GM04504 (cell line): ENCODE measurements at regions not wholly inside any gene's neighbourhood (a gene's known extent, or its start where the extent isn't known, plus 50 kb on each side); places are given as distances from the start of the nearest gene placed in this dataset.
"Not testable (repeated sequence)": the region's sequence is repeated elsewhere in the genome, so short reads cannot be mapped to it uniquely, and the experiment has no call there.

Experiments
- DNase-seq: peaks from one replicate; pipeline ENCODE4 v3.0.0-alpha.2; 2012; ENCODE audit warnings: low read depth

DNA sequence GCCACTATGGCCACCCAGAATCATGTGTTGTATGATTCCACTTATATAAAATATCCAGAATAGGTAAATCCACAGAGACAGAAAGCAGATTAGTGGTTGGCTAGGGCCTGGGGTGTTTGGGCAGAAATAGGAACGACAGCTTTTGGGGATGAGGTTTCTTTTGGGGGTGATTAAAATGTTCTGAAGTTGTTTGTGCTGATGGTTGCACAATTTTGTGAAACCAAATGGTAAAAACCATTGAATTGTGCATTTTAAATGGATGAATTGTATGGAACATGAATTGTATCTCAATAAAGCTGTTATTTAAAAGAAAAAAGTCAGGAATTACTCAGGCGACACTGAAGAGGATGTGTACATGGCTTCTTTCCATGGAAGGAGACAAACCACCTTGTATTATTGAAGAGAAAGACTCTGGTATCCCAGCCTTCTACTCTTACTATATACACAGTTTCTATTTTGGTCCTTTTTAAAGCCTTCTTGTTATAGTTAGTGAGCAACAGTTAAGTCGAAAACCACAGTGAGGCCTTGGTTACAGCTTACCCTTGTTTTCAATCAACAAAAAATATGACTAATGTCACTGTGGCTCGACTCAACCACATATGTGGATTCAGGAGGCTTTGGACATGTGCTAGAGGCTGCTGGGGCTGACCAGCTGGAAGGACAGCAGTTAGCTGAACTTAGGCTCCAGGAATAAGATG, 57.1 kb upstream of the KMT2E start:
- DNase-seq: peak; percentile 92

DNA sequence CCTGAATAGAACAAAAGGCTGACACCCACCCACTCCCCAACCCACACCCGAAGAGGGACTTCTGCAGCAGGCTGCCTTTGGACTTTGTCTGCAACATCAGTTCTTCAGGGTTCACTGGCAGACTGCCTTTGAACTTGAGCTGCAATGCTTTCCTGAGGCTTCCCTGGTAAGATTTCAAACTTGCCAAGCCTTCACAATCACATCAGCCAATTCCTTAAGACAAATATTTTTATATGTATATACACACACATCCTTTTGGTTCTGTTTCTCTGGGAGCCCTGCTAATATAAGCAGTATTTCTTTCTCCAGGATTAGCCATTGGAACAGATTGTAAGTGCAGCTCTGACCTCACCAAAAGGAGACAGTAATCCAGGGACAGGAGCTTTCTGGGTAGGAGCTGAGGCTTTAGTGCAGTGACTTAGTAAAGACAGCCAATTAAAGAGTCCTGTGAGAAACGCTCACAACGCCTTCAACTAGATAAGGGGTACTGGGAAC, 55.6 kb upstream of the KMT2E start:
- DNase-seq: no peak

DNA sequence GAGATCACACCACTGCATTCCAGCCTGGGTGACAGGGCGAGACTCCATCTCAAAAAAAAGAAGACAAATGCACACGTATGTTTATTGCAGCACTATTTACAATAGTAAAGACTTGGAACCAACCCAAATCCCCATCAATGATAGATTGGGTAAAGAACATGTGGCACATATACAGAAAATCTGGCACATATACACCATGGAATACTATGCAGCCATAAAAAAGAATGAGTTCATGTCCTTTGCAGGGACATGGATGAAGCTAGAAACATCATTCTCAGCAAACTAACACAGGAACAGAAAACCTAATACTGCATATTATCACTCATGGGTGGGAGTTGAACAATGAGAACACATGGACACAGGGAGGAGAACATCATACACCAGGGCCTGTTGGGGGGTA, 54.5 kb upstream of the KMT2E start:
- DNase-seq: not testable (repeated sequence)

DNA sequence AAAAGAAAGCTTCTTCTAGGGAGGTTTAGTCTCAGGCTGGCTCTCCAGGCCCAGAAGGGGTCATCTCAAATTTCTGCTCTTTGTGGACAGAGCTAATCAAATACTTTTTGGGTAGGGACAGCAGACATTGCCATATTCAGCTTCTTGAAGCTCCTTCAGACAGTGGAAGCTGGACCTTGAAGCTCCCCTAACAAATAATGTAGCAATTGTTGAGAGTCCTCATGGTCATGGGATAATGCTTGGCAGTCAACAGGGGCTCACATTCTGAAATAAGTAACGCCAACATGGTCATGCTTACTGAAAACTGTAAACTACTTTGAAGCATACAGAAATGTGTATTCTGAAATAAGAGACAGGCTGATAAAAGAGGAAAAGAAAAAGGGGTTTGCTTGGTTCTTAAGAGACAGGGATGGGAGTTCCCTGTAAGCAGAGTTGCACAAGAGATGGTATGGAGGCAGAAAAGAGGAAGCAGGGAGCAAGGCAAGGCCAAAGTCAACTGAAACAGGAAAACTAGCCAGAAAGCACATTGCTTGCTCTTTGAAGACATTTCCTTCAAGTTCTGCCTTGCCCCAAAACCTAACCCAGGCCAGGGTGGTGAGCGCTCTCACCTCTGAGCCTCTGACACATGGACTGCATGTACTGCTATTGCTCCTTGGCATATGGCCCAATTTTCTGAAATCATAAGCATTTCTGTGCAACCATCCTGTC, 53.1 kb upstream of the KMT2E start:
- DNase-seq: no peak

DNA sequence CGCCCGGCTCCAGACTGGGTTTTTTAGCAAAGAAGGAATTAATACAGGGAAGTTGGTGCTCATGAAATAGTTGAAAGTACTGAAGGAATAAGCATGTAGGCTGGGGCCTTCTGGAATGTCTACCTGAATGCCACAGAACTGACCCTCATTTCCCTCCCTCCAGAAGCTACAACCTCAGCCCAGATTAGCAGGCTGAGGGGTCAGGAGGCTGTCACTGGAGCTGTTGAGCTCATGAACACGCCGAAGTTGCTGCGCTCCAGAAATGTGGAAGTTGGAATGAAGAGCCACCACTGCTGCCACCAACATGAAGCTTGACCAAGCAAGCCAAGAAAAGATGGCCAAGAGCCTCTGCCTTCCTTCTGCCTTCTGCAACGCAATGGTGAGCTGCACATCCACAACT, 52.2 kb upstream of the KMT2E start:
- no peak for DNase-seq

DNA sequence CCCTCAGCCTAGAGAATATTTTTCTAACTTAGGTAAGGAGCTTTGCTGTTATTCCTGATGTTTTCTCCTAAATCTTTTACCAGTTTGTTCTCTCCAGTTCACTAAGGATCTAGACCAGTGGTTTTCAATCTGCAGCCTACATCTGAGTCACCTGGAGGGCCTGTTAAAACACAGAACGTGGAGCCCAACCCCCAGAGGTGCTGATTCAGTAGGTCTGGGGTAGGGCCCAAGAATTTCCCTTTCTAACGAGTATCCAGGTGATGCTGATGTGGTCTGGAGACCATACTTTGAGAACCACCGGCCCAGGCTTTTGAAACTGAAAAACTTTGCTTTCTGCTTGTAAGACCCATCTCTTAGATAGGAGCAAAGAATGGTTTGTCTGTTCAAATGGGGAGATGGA, 51.2 kb upstream of the KMT2E start:
- no peak for DNase-seq

DNA sequence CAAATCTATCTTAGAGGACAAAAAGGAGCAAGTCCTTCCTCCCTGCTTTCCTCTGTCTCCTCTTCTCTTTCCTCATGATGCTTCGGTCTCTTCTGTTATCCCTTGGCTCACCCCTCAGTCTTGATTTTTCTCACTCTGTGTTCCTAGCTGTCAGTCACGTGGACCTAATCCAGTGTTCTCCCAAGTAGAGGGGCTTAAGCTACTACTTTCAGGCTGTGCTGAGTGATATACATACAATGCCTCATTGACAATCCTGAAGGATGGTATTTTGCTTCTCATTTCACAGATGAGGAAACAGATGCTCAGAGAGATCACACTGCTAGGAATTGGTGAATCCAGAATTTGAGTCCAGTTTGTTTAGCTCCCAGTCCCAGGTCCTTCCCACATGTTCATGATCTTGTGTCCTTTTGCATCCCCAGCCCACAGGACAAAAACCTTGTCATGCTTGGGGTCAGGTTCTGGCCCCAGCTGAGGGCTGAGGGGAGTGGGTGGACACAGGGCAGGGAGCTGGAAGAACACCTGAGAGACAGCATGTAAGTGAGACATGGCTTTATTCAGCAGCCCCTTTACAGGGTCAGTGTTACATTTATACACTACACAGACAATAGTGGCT, 50.5 kb upstream of the KMT2E start:
- DNase-seq: no peak

DNA sequence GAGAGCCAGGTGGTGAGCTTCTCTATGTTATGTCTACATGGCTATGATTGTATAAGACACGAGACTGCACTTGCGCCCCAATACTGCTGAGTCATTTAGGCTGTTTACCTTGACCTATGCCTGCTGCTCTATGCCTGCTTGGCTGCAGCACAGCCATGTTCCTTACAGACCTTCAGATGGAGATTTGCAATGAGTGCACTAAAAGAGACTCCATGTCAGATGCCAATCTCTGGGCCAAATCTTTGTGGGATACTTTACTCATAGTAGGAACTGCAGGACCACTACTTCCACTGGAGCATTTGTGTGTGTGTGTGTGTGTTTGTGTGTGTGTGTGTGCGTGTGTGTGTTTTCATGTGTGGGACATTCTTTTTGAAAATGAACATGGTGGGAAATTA, 50.0 kb upstream of the KMT2E start:
- DNase-seq: no peak
